ENCODE measurements at regions not wholly inside any gene's neighbourhood (a gene's known extent, or its start where the extent isn't known, plus 50 kb on each side); places are given as distances from the start of the nearest gene placed in this dataset.

GRCh38 chr3:148005456-148005855 is 596.3 kb downstream of the ZIC1 start:
- TF ChIP-seq CTCF (IDR thresholded peaks at IDR 0.05; ENCODE audit: insufficient read depth, low read depth, low read length) (no peak), EZH2 (IDR thresholded peaks at IDR 0.05; ENCODE audit: insufficient read depth, low read length) (no peak)
